ENCODE measurements at regions not wholly inside any gene's neighbourhood (a gene's known extent, or its start where the extent isn't known, plus 50 kb on each side); places are given as distances from the start of the nearest gene placed in this dataset.

- Mint-ChIP-seq H3K4me3 (no peak overlapping the region), H3K4me1 (no peaks in the 10 kb centered on the region), H3K9me3 (peaks cover 4% of the 10 kb centered on the region; the same call in 2 of the 3 replicates), H3K27ac (no peak overlapping the region), H3K36me3 (ENCODE audit: low read depth) (no peaks in the 10 kb centered on the region), H3K27me3 (ENCODE audit: insufficient read depth, low read depth, poor library complexity) (peaks cover 2% of the 10 kb centered on the region)
- Histone ChIP-seq H3K4me1 (ENCODE audit: insufficient read depth) (no peaks in the 10 kb centered on the region), H3K27me3 (ENCODE audit: insufficient read depth) (no peaks in the 10 kb centered on the region), H3K36me3 (ENCODE audit: insufficient read depth) (no peaks in the 10 kb centered on the region), H2AFZ (no peak overlapping the region; the same call in 1 of the 2 replicates), H3K4me3 (no peak overlapping the region), H3K9me2 (ENCODE audit: insufficient read depth) (peaks cover 3% of the 10 kb centered on the region; the same call in 1 of the 2 replicates), H4K20me1 (replicated peaks; ENCODE audit: insufficient read depth) (no peaks in the 10 kb centered on the region), H3F3A (replicated peaks; ENCODE audit: low read depth) (no peaks in the 10 kb centered on the region), H3K79me2 (replicated peaks; ENCODE audit: insufficient read depth) (no peaks in the 10 kb centered on the region), H3K4me2 (no peak overlapping the region), H3K27ac (ENCODE audit: low read depth) (no peak overlapping the region)
- TF ChIP-seq, protein P1, sequence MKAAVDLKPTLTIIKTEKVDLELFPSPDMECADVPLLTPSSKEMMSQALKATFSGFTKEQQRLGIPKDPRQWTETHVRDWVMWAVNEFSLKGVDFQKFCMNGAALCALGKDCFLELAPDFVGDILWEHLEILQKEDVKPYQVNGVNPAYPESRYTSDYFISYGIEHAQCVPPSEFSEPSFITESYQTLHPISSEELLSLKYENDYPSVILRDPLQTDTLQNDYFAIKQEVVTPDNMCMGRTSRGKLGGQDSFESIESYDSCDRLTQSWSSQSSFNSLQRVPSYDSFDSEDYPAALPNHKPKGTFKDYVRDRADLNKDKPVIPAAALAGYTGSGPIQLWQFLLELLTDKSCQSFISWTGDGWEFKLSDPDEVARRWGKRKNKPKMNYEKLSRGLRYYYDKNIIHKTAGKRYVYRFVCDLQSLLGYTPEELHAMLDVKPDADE (IDR thresholded peaks at IDR 0.05): no peak
- TF ChIP-seq CREB1 (CRISPR knock-in tag; IDR thresholded peaks at IDR 0.05; ENCODE audit: low read depth): no peak
- no peak for TF ChIP-seq EZH2phosphoT487 (IDR thresholded peaks at IDR 0.05; ENCODE audit: unreplicated experiment)
- TF ChIP-seq NANOG (IDR thresholded peaks at IDR 0.05; ENCODE audit: borderline replicate concordance): no peak
- TF ChIP-seq POLR2AphosphoS5 (IDR thresholded peaks at IDR 0.05; ENCODE audit: low read depth): no peak
- no peak for TF ChIP-seq STAT1 (IDR thresholded peaks at IDR 0.05; ENCODE audit: unreplicated experiment)
- no peak for DNase-seq (ENCODE audit: low spot score)
- no peak for ATAC-seq
Measured at GRCh38 chr18:11432360-11432811, 177.0 kb upstream of the SLC35G4 start.

- Histone ChIP-seq H3K4me3 (no peak overlapping the region), H3K27me3 (ENCODE audit: insufficient read depth) (no peaks in the 10 kb centered on the region), H4K20me1 (replicated peaks; ENCODE audit: insufficient read depth) (no peaks in the 10 kb centered on the region), H2AFZ (no peak overlapping the region), H3K79me2 (replicated peaks; ENCODE audit: insufficient read depth) (no peaks in the 10 kb centered on the region), H3K9me2 (ENCODE audit: insufficient read depth) (peaks cover 7% of the 10 kb centered on the region; the same call in 1 of the 2 replicates), H3K36me3 (ENCODE audit: insufficient read depth) (no peaks in the 10 kb centered on the region), H3K4me1 (ENCODE audit: insufficient read depth) (no peaks in the 10 kb centered on the region), H3K27ac (ENCODE audit: low read depth) (no peak overlapping the region), H3F3A (replicated peaks; ENCODE audit: low read depth) (no peaks in the 10 kb centered on the region), H3K4me2 (no peak overlapping the region)
- no peak overlapping the region for H3K27ac Mint-ChIP-seq
- H3K36me3 Mint-ChIP-seq (ENCODE audit: low read depth): no peaks in the 10 kb centered on the region
- H3K4me3 Mint-ChIP-seq: no peak overlapping the region
- DNase-seq (ENCODE audit: low spot score): no peak
- no peak for ATAC-seq
- peaks cover 4% of the 10 kb centered on the region; the same call in 2 of the 3 replicates for H3K9me3 Mint-ChIP-seq
- H3K27me3 Mint-ChIP-seq (ENCODE audit: insufficient read depth, low read depth, poor library complexity): peaks cover 2% of the 10 kb centered on the region
- TF ChIP-seq JUNB (IDR thresholded peaks at IDR 0.05; ENCODE audit: unreplicated experiment) (no peak), CTCF (conservative IDR thresholded peaks at IDR 0.05; ENCODE audit: low read depth in 2 of 2) (no peak), ZNF114 (CRISPR knock-in tag; IDR thresholded peaks at IDR 0.05) (no peak), NANOG (IDR thresholded peaks at IDR 0.05; ENCODE audit: borderline replicate concordance) (no peak), CREB1 (CRISPR knock-in tag; IDR thresholded peaks at IDR 0.05; ENCODE audit: low read depth) (no peak), EZH2phosphoT487 (IDR thresholded peaks at IDR 0.05; ENCODE audit: unreplicated experiment) (no peak), STAT1 (IDR thresholded peaks at IDR 0.05; ENCODE audit: unreplicated experiment) (no peak)
- TF ChIP-seq, protein P1 (IDR thresholded peaks at IDR 0.05): no peak
- no peaks in the 10 kb centered on the region for H3K4me1 Mint-ChIP-seq
Measured at GRCh38 chr18:11429876-11430275, 179.5 kb upstream of the SLC35G4 start.
